Right lobe of liver (tissue), 4 donors: ENCODE measurements at regions not wholly inside any gene's neighbourhood (a gene's known extent, or its start where the extent isn't known, plus 50 kb on each side); places are given as distances from the start of the nearest gene placed in this dataset.

Experiments used
- POLR2A ChIP-seq: fragments of 450-650 bp; IDR thresholded peaks from one replicate; pipeline ENCODE4 v1.6.1; 2017; ENCODE audit warnings: antibody characterized with exemption, mild to moderate bottlenecking
- TF ChIP-seq, protein P1 (sequence below), 4 donors: fragments of 200-600 bp in 3 of 4; fragments of 450-650 bp in 1 of 4; IDR thresholded peaks; one replicate each; pipeline versions ENCODE4 v1.5.1 to v1.8.0; 2016 to 2022; ENCODE audit warnings: antibody characterized with exemption in 4 of 4, mild to moderate bottlenecking in 2 of 4
- donor health status: DM: no; HTN: no; CAD: no.
- donor health status: DM: no; HTN: no; CAD: no.
- donor health status: DM: no; HTN: yes; CAD: no.

DNA sequence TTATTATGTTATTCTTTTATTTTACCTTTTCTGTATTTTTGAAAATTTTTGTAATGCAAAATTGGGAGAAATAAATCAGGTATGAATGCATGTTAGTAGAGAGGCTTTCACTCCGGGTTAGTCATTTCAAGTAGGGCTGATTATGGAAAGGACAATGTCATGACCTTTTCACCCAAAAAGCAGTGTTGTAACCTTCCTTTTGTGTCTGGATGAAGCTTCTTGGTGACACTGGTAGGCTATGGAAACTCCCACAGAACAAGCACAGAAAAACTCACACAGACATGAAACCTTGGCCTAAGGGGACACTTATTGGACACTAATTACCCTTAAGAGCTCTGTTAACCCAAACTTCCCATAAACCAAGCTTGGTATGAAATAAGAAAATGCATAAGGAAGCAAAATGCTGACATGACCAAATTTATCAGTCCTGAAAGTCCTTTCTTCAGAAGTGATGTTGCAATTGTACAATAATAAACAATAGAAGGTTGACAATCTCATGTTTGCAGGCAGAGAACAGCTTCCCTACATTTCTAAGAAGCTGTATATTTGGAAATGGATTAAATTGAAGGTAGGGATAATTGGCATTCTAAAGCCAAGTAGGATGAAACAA lies 70.0 kb upstream of the KCNJ15 start:
- TF ChIP-seq, protein P1, sequence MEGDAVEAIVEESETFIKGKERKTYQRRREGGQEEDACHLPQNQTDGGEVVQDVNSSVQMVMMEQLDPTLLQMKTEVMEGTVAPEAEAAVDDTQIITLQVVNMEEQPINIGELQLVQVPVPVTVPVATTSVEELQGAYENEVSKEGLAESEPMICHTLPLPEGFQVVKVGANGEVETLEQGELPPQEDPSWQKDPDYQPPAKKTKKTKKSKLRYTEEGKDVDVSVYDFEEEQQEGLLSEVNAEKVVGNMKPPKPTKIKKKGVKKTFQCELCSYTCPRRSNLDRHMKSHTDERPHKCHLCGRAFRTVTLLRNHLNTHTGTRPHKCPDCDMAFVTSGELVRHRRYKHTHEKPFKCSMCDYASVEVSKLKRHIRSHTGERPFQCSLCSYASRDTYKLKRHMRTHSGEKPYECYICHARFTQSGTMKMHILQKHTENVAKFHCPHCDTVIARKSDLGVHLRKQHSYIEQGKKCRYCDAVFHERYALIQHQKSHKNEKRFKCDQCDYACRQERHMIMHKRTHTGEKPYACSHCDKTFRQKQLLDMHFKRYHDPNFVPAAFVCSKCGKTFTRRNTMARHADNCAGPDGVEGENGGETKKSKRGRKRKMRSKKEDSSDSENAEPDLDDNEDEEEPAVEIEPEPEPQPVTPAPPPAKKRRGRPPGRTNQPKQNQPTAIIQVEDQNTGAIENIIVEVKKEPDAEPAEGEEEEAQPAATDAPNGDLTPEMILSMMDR (IDR thresholded peaks at IDR 0.05), result no peak
- TF ChIP-seq POLR2A, result no peak
